Body of pancreas (tissue), 4 donors: ENCODE measurements at regions not wholly inside any gene's neighbourhood (a gene's known extent, or its start where the extent isn't known, plus 50 kb on each side); places are given as distances from the start of the nearest gene placed in this dataset.

Experiments used
- CTCF ChIP-seq, 7 experiments: fragments of 450-650 bp in 4 of 7; fragments of 200-600 bp in 3 of 7; sonication (generic) in 3 of 7; IDR thresholded peaks; one replicate each; pipeline ENCODE4 v1.5.1; 2016 to 2019; ENCODE audit warnings: antibody characterized with exemption in 7 of 7
- POLR2A ChIP-seq, 3 donors: fragments of 450-650 bp; IDR thresholded peaks; one replicate each; pipeline ENCODE4 v1.6.1; 2016; ENCODE audit warnings: antibody characterized with exemption in 3 of 3, mild to moderate bottlenecking in 2 of 3

DNA sequence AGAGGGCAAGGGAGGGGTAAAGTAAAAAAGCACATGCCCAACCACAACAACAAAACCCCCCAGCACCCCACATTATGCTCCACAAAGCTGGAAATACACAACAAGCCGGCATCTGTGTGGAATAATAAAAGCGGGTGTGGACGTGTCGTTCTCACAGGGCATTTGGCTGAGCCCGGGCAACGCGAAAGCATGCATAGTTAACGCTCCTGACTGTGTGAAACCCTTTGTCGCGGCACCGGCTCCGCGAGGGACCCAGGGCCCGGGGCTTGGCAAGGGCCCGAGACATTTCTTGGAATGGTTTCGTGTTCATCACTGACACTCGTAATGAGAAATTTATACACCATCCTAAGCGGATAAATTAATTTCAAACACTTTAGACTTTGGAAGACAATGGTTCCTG lies 165.6 kb downstream of the INHBB start:
- TF ChIP-seq POLR2A (IDR thresholded peaks at IDR 0.05) (no peak), CTCF (IDR thresholded peaks at IDR 0.05) (no peak)
